ENCODE measurements at regions not wholly inside any gene's neighbourhood (a gene's known extent, or its start where the extent isn't known, plus 50 kb on each side); places are given as distances from the start of the nearest gene placed in this dataset.
A peak's percentile ranks its signal among the peaks of the same experiment; 100 is the strongest.

GRCh38 chr15:35783203-35783602, 237.2 kb upstream of the DPH6 start:
- Histone ChIP-seq H3K9me3 (no peaks in the 10 kb centered on the region), H3K27me3 (no peaks in the 10 kb centered on the region), H3K4me1 (0 out of 2 replicates have a peak, but pooled peaks cover 3% of the 10 kb centered on the region), H3K36me3 (no peaks in the 10 kb centered on the region), H3K4me3 (ENCODE audit: low read depth, low read length) (no peak overlapping the region)
- no peak for TF ChIP-seq CTCF (IDR thresholded peaks at IDR 0.05; ENCODE audit: low read depth, low read length)
- no peak for DNase-seq

DNA sequence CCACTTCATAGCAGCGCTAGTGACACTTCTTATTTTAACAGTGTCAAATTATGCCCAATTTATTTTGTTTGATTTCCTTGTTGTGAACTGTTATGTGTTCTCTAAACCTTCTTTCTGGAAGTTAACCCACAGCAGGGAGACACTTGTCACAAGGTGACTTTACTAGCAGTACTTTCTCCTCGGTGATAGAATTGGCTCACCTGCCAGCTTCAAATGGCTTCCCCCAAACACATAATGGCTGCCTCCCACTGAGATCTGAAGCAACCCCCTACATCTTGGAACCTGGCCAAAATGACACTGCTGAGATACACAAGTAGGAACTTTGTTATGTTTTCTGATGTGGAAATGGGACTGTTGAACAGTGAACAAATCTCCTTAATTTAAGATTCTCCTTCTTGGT, 238.8 kb upstream of the DPH6 start:
- Histone ChIP-seq H3K4me1 (0 out of 2 replicates have a peak, but pooled peaks cover 3% of the 10 kb centered on the region), H3K27me3 (no peaks in the 10 kb centered on the region), H3K9me3 (no peaks in the 10 kb centered on the region), H3K36me3 (no peaks in the 10 kb centered on the region), H3K4me3 (ENCODE audit: low read depth, low read length) (no peak overlapping the region)
- DNase-seq, result peak; percentile 37
- no peak for TF ChIP-seq CTCF (IDR thresholded peaks at IDR 0.05; ENCODE audit: low read depth, low read length)

GRCh38 chr15:35810007-35810406, 264.0 kb upstream of the DPH6 start:
- no peak for TF ChIP-seq CTCF (IDR thresholded peaks at IDR 0.05; ENCODE audit: low read depth, low read length)
- Histone ChIP-seq H3K4me3 (ENCODE audit: low read depth, low read length) (no peak overlapping the region), H3K4me1 (no peaks in the 10 kb centered on the region; the same call in 1 of the 2 replicates), H3K36me3 (no peaks in the 10 kb centered on the region), H3K27me3 (no peaks in the 10 kb centered on the region), H3K9me3 (no peaks in the 10 kb centered on the region)
- peak; percentile 44 for DNase-seq

DNA sequence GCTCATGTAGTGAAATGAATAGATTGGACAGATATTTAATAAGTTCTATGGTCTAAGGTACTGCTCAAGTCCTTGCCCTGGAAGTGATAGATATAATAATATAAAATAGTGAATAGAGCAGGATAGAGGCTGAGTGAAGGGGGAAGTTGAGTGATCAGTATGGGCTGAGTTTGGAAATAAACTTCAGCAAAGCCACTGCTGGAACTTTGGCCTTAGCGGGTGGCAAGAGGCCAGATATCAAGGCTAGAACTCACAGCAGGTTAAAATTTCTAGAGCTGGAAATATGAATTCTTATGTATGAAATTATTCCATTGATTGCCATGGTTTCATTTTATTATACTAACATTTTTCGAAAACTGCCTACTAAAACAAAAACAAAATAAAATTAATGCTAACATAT, 267.6 kb upstream of the DPH6 start:
- DNase-seq, result no peak
- no peak for TF ChIP-seq CTCF (IDR thresholded peaks at IDR 0.05; ENCODE audit: low read depth, low read length)
- Histone ChIP-seq H3K36me3 (no peaks in the 10 kb centered on the region), H3K9me3 (no peaks in the 10 kb centered on the region), H3K4me1 (no peaks in the 10 kb centered on the region; the same call in 1 of the 2 replicates), H3K4me3 (ENCODE audit: low read depth, low read length) (no peak overlapping the region), H3K27me3 (no peaks in the 10 kb centered on the region)

DNA sequence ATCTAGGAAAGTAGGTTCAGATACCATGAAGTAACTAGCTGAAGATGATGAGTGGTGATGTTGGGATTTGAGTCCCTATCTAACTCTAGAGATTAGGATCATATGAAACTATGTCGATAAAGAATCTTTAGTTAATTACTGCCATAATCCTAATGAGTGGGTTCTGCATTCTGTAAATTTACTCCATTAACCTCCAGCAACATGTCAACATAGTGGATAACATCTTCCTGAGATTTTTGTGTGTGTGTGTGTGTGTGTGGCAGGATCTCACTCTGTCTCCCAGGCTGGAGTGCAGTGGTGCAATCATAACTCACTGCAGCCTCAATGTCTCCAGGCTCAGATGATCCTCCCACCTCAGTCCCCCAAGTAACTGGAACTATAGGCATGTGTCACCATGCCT, 272.9 kb upstream of the DPH6 start:
- no peak overlapping the region for H3K4me3 ChIP-seq (ENCODE audit: low read depth, low read length)
- no peaks in the 10 kb centered on the region for H3K36me3 ChIP-seq
- H3K9me3 ChIP-seq, result no peaks in the 10 kb centered on the region
- no peak for DNase-seq
- H3K4me1 ChIP-seq, result no peaks in the 10 kb centered on the region; the same call in 1 of the 2 replicates
- no peak for TF ChIP-seq CTCF (IDR thresholded peaks at IDR 0.05; ENCODE audit: low read depth, low read length)
- H3K27me3 ChIP-seq, result no peaks in the 10 kb centered on the region

DNA sequence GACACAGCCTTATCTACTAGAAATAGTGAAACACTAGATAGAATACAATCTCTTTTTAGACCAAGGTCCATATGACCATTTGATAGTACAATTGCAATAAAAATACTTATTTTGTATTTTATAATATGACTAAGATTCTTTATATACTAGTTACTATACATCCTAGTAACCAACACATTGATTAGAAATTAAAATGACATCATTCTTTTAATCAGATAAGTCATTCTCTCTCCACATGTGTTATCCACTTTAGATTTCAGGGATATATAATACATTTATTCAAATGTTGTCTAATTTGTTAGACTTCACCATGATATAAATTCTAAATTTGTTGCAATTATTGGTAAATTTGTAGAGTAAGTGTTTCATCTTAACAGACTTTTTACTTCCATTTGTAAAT, 276.2 kb upstream of the DPH6 start:
- no peaks in the 10 kb centered on the region for H3K9me3 ChIP-seq
- no peaks in the 10 kb centered on the region for H3K36me3 ChIP-seq
- H3K27me3 ChIP-seq, result no peaks in the 10 kb centered on the region
- no peak for TF ChIP-seq CTCF (IDR thresholded peaks at IDR 0.05; ENCODE audit: low read depth, low read length)
- H3K4me1 ChIP-seq, result peaks cover 3% of the 10 kb centered on the region
- H3K4me3 ChIP-seq (ENCODE audit: low read depth, low read length), result no peak overlapping the region
- no peak for DNase-seq

Measured in BE2C (cell line).